Fibroblast of skin of right biceps (primary cell): ENCODE measurements at regions not wholly inside any gene's neighbourhood (a gene's known extent, or its start where the extent isn't known, plus 50 kb on each side); places are given as distances from the start of the nearest gene placed in this dataset.

Experiments used
- DNase-seq: peaks from one replicate; pipeline ENCODE4 v3.0.0-alpha.2; 2013

DNA sequence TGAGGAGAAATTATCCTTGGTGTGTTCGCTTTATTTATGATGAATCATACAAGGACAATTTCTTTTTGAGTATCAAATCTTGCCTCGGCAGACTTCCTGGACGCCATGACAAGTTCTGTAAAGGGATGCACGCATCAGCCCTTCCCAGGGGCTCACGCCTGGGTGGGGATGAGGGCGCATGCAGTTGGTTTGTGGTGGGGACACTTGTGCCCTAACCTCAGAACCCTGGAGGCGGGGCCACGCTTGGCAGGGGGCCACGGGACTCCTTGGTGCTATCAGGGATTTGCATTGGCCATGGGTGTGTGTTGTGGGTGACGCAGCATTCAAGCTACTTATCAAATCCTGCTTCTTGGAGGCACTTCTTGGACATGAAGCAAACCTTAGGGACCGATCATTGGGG, 143.8 kb upstream of the RTL1 start:
- DNase-seq: no peak

DNA sequence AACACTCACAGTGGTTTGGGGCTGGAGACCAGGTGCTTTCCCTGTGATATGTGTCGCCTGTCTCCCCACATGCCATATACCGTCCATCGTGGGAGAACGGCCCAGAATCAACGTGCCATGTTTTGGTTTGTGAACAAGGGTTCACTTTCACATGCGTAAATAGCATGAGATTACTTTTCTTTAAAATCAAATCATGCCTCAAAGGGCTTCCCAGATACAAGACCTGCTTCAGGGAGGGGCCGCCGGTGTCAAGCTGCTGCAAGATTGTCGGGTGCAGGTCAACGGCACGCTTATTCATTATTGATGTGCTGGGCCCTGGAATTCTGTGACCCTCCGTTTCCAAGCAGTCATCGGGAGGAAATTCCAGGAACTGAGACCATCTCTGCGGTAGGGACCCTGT, 145.2 kb upstream of the RTL1 start:
- no peak for DNase-seq

- DNase-seq: no peak
Observed at GRCh38 chr14:101049511-101049910, 146.0 kb upstream of the RTL1 start.

DNA sequence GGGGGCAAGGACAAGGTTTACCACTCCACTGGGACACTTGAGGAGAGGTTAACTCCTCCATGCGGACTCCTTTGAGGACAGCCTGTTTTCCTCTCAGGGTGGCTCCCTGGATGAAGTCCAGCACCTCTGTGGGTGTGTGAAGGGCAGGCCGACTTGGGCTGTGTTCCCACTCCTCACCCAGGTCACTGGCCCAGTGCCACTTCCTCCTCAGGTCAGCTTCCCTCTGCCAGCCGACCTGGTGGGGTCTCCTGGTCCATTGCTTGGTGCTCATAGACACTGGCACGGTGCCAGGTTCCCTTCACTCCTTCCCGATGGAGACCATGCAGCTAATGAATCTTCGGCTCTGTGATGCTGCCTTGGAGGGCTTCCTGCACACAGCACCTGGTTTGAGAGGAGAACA, 146.4 kb upstream of the RTL1 start:
- no peak for DNase-seq

DNA sequence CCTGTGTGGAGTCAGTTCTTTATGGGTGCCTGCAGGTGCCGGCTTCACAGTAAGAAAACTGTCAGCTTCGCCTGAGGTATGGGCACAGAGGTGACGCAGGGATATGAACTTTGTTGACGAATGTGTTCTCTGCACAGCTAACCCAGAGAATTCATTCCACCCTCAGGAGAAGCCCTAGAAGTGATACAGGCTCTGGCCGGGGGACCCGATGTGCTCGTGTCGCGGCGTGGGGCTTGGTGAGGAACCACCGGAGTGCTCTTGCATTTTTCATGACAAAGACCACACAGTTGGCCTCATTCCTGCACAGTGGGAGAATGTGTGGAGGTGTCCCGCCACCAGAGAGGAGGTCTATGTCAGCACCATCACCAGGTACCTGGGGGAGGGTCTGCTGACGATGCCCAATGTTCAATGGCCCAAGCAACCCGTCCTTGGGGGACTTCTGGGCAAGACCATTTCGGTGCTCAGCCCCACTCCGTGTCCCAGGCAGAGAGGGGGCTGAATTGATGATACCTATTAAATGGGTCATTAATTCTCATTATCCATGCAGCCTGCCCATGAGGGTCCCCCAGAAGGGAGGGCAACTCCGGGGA, 147.5 kb upstream of the RTL1 start:
- no peak for DNase-seq

DNA sequence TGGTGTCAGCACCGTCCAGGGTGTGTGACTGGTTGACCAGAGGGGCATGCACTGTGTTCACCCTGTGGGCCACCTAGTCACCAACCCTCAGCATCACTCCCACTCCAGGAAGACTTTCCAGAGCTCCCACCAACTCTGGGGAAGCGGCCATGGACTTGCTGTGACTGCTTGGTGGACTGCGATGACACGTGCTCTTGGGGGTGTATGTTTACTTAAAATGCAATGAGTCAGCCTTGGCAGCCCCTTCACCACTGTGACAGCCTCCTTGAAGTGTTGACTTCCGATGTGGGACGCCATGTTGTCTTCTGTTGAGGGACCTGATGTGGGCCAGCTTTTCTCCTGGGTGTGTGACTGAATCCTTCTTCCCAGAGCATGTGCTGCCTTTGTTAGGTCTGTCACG, 151.1 kb upstream of the RTL1 start:
- DNase-seq: peak; percentile 23

DNA sequence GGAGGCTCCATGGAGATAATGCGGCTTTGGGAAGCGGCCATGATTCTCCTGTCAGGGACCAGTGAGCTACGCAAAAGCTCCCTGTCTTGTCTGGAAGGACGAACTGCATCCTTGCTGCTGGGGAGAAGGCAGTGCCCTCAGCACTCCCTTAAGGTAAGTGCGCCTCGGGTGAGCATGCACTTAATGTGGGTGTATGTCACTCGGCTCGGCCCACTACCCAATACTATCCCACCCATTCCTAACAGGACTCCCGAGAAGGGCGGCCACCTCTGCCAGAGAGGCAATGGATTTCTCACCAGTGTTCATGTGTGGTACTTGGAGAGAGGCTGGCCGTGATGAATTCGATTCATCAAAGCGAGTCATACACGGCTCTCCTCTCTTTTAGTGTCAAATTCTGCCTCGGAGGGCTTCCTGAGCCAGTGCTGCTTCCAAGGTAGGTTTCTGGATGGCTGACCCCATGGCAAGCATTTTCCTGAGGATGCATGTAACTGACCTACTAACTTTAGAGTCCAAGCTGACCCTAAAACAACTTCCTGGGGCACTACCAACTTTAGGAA, 151.7 kb upstream of the RTL1 start:
- no peak for DNase-seq

GRCh38 chr14:101055776-101056374, 152.4 kb upstream of the RTL1 start:
- DNase-seq: no peak

DNA sequence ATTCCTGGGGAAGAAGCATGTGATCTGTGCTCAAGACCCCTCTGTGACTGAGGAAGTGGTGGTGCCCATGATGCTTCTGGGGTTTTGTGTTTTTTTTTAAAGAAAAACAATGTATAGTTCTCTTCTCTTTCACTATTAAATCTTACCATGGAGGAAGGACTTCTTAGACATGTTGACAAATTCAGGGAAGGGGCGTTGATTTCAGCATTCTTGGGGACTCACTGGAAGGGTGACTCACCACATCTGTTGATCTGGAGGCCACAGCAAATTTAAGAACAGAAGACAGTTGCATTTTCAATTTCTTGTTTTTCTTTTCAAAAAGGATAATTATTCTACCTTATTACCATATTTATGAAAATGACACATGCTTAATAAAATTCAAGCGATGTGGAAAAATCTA, 152.9 kb upstream of the RTL1 start:
- DNase-seq: peak; percentile 23

GRCh38 chr14:101057394-101057793, 153.9 kb upstream of the RTL1 start:
- DNase-seq: no peak

GRCh38 chr14:101058571-101058970, 155.0 kb upstream of the RTL1 start:
- DNase-seq: peak; percentile 55

DNA sequence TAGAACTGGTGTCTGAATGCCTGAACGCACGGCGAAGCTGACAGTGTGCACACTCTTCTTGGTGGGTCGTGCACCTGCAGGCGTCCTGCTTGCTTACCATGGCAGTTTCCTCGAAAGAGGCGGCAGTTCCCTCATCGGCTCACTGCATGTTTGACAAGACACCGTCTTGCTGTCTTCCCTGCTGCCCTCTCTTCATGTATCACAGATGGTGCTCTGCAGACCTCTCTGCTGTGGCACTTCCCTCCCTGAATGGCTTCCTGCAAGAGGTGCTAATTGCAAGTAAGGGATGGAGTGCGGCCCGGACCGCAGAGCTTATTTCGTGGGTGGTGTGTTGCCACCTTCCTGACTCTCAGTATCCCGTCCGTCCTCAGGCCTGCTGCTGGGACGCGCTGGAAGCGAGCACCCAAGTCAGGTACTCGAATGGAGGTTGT, 156.7 kb upstream of the RTL1 start:
- no peak for DNase-seq

GRCh38 chr14:101061411-101062064, 158.0 kb upstream of the RTL1 start:
- DNase-seq: no peak

DNA sequence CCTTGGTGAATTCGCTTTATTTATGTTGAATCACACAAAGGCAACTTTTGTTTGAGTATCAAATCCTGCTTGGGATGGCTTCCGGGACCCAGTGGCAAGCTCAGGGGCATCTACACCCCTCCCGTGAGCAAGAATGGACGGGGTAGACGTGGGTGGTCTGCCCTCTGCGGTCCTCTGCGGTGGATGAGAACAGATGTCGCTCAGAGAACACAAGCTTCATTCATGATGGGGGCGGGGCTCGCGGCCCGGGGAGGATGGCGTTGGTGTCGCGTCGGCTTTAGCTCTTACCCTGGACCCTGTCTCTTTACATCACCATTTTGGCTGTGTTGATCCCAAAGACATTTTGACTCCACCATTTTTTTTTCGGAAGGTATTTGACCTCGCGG, 158.5 kb upstream of the RTL1 start:
- DNase-seq: no peak

- DNase-seq: peak; percentile 23
Observed at GRCh38 chr14:101062601-101063000, 159.1 kb upstream of the RTL1 start.

GRCh38 chr14:101063121-101063520, 159.6 kb upstream of the RTL1 start:
- no peak for DNase-seq

GRCh38 chr14:101064121-101064661, 160.7 kb upstream of the RTL1 start:
- DNase-seq: no peak

DNA sequence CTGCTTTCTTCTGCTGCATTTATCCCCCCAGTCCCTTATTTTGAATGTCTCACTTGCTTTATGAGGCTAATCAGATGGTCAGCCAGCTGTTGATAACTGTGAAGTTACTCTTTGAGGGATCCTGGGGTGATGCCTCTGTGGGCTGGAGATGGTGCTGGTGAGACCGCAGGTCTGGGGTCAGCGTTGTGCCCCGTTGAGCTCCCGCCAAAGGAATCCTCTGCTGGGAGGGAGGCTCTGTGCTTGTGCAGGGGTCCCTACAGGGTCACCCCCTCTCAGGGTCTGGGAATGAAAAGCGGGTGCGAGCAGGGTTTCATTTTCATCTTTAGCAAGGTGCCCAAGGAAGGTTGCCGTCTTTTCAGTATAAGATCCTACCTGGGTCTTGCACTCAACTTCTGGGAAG, 161.2 kb upstream of the RTL1 start:
- DNase-seq: no peak

GRCh38 chr14:101065246-101065645, 161.7 kb upstream of the RTL1 start:
- DNase-seq: no peak

DNA sequence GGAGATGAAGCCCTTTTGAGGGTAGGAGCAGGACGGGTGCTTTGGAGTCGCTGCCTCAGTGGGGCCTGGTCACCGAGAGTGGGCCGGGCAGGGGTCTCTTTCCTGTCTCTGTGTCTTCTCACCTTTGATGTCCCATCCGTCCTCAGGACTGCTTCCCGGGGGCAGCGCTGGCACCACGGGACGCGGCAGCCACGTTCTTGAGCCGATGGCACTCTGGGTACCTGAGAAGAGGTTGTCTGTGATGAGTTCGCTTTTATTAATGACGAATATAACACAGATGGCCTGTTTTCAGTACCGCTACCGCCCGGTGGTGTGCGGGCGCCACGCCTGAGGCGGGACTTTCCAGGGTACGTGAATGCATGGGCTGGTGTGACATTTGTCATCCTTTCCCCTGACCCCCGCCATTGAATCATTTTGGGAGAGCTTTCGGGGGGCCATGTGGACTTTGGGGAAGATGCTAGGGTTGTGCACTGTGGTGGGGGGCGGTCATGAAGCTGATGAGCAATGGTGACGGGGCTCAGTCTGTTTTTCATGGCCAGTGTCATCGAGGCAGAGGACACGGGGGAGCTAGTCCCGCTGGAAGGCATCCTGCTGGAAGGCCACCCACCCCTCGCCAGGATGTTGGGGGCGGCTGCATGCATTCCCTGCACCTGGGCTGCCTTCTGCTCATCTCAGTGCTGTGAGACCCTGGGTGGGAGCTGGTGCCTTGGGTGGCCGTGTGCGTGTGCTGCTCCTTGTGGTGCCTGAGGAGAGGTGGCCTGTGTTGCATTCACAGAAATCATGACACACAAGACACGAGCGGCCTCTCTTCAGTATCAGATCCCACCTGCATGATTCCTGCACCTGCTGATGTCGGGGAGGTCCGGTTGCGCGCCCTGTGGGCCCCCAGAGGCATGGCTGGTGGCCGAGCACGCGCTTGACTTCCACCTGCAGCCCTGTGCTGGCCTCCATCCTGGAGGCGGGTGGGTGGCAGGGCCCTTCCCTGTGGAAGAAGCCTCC, 162.5 kb upstream of the RTL1 start:
- DNase-seq: no peak

DNA sequence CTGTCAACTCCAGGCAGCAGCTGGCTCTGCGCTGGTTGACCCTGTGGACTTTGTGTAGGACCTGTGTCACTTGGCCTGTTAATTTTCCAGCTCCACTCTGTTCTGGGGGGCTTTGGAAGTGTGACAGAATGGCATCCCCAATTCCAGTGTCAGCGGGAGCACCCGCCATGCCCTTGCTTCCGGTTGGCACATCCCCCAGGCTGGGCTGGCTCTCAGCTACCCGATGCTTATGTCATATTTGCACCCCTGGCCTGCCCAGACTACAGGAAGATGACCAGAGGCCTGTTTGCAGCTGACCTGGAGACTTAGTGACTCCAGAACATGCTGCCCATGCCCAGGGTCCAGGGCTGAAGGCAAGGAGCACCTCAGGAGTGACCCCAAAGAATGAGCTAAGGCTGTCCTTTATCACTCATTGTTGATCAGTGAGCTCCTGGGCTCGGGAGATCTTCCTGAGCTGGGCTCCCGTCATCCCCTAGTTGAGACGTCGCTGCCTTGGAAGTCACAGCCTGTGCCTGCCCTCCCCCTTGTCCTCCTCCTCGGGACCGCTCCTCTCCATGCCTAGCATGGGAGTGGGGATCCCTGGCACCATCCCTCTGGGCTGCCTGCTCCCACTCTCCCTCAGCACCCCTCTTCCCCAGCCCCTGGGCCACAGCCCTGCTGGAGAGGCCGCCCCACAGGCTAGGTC, 163.4 kb upstream of the RTL1 start:
- no peak for DNase-seq
